Skin epidermis (tissue), 12 donors: ENCODE measurements at regions not wholly inside any gene's neighbourhood (a gene's known extent, or its start where the extent isn't known, plus 50 kb on each side); places are given as distances from the start of the nearest gene placed in this dataset.
"Not testable (repeated sequence)": the region's sequence is repeated elsewhere in the genome, so short reads cannot be mapped to it uniquely, and the experiment has no call there.

Source experiments
- H3K27ac ChIP-seq, 21 experiments: fragments of 200-600 bp; sonication (generic) in 11 of 21; one replicate each; pipeline ENCODE4 v1.5.0; 2020; ENCODE audit warnings: mild to moderate bottlenecking in 3 of 21, inconsistent platforms in 2 of 21, moderate library complexity in 2 of 21
- H3K4me3 ChIP-seq, 7 experiments: fragments of 200-600 bp; sonication (generic) in 2 of 7; one replicate each; pipeline ENCODE4 v1.5.0; 2020; ENCODE audit warnings: inconsistent platforms in 2 of 7, mild to moderate bottlenecking in 2 of 7, moderate library complexity in 1 of 7

DNA sequence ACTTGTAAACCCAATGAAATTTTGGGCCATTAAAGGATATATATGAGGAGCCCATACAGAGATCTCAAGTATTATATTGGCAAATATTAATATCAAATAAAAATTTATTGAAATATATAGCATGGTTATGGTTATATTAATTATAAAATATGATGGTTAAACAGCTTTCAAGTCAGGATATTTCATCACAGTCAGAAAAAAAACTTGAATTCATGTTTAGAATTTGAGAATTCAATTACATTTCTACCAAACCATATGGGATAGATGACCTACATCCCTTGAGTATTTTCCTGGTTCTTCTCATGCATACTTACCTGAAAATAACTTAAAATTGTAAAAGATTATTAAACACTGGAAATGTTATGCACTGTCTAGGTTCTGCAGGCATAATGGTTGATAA, 956.1 kb upstream of the EDIL3 start:
- no peak overlapping the region for H3K4me3 ChIP-seq
- no peak overlapping the region for H3K27ac ChIP-seq

DNA sequence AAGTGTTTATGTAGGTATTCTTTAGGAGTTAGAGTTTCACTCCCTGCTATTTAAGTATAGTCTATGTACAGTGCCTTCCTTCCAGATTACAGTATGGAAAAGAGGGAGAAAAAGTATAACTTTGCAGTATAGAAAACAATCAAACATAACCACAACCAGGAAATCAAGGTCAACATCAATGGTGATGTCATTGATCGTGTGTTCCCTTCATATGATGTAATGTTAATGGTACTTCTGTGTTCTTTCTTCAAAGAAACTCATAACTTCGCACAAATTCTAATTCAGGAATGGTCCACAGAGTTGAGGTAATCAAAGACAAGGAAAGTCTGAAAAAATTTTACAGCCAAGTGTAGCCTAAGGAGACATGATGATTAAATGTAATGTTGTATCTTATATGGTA, 961.1 kb upstream of the EDIL3 start:
- H3K27ac ChIP-seq, result no peak overlapping the region
- no peak overlapping the region for H3K4me3 ChIP-seq

DNA sequence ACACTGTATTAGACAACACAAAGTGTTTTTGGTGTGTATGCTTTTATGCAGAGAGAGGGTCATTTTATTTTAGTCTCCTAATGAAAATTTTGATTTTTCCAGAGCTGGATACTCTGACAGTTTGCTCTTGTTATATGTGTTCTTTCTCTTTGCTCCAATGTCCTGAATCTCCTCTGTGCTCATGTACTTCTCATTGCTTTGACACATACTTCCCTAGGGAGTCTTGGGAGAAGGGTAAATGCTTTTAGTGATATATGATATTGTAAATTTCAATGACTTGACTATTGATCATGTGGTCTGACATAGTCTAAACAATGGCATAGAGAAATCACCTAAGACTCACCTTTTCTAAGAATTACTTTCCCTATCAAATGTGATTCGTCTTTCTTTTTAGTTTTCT, 972.6 kb upstream of the EDIL3 start:
- H3K4me3 ChIP-seq, result no peak overlapping the region
- H3K27ac ChIP-seq, result no peak overlapping the region

DNA sequence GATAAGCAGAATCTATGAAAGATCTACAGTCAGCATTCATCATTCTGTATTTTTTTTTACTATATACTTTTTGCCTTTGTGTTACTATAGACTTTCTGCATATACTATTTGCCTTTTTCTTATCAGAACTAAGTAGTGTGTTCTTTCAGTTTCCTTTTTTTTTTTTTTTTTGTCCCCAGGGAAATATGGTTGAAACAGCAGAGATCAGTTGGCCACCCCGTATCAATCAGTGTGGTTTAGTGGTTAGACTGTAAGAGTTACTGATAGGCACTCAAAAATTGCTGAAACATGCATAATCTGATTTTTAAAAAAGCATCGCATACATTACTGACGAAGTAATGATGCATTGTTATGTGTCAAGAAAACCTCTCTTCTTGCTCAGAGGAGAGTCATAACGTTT, 990.8 kb upstream of the EDIL3 start:
- H3K27ac ChIP-seq, result no peak overlapping the region
- no peak overlapping the region for H3K4me3 ChIP-seq

DNA sequence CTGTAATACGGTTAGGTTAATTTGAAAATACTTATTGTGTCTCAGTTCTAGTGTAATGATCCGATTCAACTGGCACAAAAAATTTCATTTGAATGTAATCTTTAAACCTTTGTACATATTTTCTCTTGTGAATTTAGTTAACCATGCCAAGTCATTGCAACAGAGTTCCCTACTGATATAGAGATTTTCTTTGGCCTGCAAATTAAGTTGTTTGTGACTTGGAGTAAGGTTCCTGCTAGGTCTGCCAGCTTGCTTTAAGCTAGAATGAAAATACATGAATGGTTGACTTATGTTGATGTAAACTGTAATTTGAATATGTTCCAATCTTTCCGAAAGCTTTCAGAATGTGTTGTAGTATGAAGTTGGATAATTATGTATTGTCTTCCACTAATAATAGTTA, 1004.1 kb upstream of the EDIL3 start:
- H3K27ac ChIP-seq, result no peak overlapping the region
- no peak overlapping the region for H3K4me3 ChIP-seq

DNA sequence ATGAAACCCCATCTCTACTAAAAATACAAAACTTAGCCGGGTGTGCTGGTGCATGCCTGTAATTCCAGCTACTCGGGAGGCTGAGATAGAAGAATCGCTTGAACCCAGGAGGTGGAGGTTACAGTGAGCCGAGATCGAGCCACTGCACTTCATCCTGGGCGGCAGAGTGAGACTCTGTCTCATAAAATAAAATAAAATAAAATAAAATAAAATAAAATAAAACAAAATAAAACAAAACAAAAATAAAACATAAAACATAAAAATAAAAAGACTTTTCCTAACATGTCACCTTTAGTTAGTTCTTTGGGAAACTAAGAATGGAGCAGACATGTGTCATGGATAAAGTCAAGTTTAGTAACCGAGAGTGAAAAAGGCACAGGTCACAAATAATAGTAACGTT, 1007.6 kb upstream of the EDIL3 start:
- not testable (repeated sequence) for H3K27ac ChIP-seq, H3K4me3 ChIP-seq

DNA sequence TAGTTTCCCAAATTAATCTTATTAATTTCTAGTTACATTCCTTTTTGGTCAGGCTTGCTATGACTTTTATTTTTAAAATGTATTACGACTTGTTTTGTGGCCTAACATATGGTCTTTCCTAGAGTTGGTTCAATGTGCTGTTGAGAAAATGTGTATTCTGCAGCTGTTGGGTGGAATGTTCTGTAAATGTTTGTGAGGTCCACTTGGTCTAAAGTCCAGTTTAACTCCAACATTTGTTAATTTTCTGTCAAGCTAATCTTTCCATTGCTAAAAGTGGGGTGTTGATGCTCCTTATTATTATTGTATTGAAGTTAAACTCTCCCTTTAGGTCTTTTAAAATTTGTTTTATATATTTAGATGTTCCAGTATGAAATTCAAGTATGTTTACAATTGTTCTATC, 1010.8 kb upstream of the EDIL3 start:
- Histone ChIP-seq H3K27ac (no peak overlapping the region), H3K4me3 (no peak overlapping the region)

DNA sequence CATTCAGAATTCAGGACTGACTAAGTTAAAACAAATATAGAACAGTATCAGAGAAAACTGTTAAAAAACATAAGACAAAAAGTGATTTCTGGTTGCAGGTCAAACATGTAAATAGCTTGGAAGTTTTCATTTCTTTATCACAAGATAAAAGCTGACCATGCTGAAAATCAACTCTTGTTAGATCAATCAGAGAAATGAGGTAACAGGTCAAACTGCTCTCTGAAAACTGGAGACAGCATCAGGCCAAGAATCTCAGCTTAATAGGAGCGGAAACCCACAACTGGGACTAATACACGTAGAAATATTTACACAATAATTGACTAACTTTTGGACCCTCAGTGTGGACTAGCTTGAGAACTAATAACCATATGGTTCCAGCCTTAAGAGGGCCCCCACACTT, 1012.8 kb upstream of the EDIL3 start:
- Histone ChIP-seq H3K4me3 (no peak overlapping the region), H3K27ac (no peak overlapping the region)

DNA sequence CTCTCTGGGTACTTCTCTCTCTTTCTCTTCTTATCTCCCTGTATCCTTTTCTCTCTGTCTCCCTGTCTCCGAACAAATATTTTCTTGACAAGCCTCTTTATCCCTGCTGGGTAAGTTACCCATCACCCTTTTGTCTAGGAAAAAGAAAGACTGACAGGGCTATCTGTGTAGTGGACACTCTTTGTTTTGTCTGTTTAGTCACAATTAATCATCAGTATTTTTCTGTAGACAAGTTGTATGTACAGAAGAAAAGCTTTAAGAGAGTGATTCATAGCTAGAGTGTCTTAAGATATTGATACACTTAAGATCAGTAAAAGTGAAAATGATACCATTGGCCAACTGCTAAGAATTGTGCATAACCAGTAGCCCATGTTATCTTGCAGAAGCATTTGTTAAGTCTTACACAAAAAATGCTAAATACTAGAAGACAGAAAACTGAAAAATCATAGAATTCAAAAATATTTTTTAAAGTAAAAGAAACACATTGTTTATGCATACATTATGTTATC, 1043.8 kb upstream of the EDIL3 start:
- no peak overlapping the region for H3K27ac ChIP-seq
- no peak overlapping the region for H3K4me3 ChIP-seq

DNA sequence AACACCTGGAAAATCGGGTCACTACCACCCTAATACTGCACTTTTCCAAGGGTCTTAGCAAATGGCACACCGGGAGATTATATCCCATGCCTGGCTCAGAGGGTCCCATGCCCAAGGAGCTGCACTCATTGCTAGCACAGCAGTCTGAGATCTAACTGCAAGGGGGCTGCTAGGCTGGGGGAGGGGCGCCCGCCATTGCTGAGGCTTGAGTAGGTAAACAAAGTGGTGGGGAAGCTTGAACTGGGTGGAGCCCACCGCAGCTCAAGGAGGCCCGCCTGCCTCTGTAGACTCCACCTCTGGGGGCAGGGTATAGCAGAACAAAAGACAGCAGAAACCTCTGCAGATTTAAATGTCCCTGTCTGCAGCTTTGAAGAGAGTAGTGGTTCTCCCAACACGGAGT, 1047.0 kb upstream of the EDIL3 start:
- H3K4me3 ChIP-seq, result not testable (repeated sequence)

DNA sequence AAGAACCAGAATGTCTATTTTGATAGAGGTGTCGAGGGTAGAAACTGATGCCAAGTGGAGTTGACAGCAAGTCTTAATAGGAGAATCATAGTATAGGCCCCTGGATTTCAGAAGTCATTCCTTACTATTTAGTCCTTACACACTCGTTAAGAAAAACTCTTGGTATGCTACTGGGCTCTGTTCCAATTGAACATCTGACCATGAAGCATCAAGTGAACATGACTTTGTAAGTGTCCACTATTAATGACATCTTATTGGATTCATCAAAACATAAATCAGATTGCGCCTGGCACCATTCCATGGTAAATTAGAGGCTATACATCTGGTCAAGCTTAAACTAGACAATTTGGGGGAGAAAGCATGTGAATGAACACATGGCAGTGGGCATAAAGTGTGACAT, 1056.5 kb upstream of the EDIL3 start:
- Histone ChIP-seq H3K4me3 (no peak overlapping the region), H3K27ac (no peak overlapping the region)

More for the DNA sequence above, 1047.0 kb upstream of the EDIL3 start:
- H3K27ac ChIP-seq, result not testable (repeated sequence)

DNA sequence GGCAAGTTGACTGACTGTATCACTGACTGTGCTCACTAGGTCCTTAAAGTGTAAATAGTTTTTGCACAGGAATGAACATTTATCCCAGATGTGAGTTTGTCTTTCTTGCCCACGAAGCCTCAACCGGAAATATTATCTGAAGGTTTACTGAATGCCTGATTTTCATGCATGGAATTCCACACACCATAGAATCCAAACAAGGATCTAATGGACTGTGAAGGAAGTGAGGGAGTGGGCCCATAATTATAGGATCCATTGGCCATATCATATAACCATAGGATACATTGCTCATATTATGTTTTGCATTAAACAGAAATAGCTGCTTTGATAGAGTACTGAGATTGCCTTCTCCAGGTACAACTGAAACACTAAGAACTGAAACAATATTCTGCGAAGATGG, 1057.2 kb upstream of the EDIL3 start:
- Histone ChIP-seq H3K27ac (no peak overlapping the region), H3K4me3 (no peak overlapping the region)

DNA sequence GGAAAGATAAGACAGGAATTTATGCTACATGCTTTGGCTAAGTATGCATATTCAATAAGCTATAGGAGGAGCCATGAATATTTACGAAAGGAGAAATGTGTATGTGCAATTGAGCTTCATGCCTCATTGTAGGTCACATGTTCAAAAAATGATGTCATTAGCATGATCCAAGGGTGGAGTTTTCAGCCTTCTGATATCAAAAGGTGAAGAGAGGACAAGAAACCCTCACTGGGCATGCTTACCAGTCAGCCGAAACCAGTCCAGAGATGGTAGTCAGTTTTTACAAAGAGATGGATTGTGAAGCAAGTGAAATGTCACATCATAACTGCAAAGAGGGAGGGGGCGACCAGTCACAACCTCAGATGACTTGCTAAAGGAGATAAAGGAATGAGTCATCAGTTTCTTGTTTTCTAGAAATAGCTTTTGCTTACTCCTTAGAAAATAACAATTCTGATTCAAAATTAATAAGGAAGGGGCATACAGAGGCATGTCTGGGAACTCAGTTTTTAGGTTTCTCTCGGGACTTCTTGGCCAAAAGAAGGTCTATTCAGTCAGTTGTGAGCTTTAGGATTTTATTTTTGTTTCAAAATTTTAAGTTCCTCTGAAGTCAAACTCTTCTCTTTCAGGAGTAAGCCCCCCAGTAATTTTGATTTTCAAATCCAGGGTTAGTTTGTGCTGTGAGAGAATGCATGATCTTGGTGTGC, 1067.8 kb upstream of the EDIL3 start:
- Histone ChIP-seq H3K27ac (no peak overlapping the region), H3K4me3 (no peak overlapping the region)

DNA sequence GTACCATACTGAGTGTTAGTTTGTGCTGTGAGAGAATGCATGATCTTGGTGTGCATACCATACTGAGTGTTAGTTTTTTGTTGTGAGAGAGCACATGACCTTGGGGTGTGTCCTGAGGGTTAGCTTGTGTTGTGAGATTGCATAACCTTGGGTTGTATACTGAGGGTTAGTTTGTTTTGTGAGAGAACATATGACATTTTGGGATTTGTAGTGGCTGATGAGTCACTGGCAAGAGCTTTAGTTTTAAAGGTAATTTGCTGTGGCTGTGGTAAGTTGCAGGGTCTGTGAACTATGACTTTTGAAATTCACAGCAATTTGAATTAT, 1068.3 kb upstream of the EDIL3 start:
- Histone ChIP-seq H3K27ac (no peak overlapping the region), H3K4me3 (no peak overlapping the region)

DNA sequence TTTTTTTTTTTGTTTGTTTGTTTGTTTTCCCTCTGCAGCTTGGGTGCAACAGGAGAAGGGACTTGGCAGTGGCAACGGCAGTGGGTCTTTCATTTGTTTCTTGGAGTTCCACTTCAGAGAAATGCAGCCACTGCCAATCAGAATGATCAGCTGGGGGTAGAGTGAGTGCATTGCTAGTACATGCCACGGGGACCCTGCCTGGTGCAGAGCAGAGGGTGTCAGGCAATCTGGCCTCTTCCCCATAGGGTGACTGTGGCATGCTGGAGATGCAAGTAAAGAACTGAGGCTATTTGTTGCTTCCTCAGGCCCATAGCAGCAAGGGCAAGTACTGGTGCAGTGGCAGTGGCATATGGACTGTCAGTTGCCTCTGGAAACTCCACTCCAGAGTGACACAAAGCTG, 1073.6 kb upstream of the EDIL3 start:
- no peak overlapping the region for H3K27ac ChIP-seq
- no peak overlapping the region for H3K4me3 ChIP-seq

DNA sequence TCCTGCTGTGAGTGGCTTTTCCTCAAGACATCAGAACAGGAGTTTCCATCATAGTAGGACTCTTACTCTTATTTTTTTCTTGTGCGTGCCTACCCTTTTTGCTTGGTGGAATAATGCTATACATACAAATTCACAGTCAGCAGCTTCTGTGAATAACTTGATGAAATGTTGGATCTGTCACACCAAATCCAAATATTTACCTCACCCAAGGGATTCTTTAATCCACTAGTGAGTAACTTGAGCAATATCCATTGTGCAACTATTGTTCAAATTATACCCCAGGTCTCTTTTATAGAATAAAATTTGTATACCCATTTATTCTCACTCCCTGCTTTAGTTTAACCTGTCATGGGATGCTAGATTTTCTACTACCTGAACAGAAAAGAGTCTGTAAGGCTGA, 1078.3 kb upstream of the EDIL3 start:
- no peak overlapping the region for H3K4me3 ChIP-seq
- no peak overlapping the region for H3K27ac ChIP-seq

DNA sequence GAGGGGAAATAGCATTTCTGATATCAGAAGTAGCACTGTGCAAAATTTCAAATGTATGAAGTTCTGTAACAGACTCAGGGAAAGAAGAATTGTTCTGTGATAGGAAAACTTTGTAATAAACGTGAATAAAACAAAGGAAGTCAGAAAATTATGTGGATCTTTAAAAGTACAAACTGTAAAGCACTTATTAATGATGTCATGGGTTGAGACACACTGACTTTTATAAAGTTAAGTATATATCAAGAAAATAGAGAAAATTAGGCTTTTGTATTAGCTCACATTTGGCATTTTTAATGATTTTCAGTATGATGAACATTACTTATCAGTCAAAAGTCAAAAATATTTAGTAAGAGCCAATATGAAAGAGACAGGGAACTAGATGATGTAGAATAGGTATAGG, 1081.7 kb upstream of the EDIL3 start:
- H3K4me3 ChIP-seq, result no peak overlapping the region
- no peak overlapping the region for H3K27ac ChIP-seq

DNA sequence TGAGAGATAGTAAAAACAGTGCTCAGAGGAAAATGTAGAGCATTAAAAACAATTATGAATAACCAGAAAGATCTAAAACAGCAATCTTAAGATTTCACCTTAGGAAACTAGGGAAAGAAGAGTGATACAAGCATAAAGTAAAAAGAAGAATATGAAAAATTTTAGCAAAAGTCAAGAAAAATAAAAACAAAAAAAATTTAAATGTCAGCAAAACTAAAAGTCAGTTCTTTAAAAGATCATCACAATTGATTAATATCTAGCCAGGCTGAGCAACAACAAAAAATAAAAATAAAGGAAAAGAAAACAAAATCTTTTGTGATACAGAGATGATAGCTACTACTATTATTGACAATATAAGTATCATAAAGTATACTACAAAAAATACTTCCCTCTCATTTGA, 1088.1 kb upstream of the EDIL3 start:
- no peak overlapping the region for H3K27ac ChIP-seq

DNA sequence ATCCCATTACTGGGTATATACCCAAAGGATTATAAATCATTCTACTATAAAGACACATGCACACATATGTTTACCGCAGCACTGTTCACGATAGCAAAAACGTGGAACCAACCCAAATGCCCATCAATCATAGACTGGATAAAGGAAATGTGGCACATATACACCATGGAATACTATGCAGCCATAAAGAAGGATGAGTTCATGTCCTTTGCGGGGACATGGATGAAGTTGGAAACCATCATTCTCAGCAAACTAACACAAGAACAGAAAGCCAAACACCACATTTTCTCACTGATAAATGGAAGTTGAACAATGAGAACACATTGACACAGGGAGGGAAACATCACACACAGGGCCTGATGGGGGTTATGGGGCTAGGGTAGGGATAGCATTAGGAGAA, 1090.5 kb upstream of the EDIL3 start:
- not testable (repeated sequence) for H3K27ac ChIP-seq, H3K4me3 ChIP-seq

More for the DNA sequence above, 1088.1 kb upstream of the EDIL3 start:
- no peak overlapping the region for H3K4me3 ChIP-seq

DNA sequence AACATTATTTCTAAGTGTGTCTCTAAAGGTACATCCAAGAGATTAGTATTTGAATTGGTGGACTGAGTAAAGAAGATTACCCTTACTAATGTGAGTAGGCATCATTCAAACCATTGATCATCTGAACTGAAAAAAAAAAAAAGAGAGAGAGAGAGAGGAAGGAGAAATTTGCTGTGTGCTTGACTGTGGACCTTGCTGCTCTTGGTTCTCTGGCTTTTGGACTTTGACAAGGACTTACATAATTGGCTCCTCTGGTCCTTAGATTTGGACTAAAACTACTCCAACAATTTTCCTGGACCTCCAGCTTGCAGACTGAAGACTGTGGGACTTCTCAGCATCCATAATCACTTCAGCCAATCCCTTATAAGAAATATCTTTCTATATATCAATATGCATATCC, 1091.9 kb upstream of the EDIL3 start:
- Histone ChIP-seq H3K4me3 (no peak overlapping the region), H3K27ac (no peak overlapping the region)

DNA sequence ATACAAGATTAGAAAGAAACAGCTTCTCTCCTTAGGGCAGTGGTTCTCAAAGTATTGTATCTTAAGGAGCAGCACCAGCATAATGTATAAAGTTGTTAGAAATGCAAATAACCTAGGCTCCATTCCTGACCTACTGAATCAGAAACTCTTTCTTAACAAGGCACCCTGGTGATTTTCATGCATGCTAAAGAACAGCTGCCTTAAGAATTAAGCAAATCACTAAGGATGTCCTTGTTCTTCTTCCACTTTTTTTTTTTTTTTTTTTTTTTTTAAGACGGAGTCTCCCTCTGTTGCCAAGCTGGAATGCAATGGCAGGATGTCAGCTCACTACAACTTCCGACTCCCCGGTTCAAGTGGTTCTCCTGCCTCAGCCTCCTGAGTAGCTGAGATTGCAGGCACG, 1095.2 kb upstream of the EDIL3 start:
- Histone ChIP-seq H3K4me3 (no peak overlapping the region), H3K27ac (no peak overlapping the region)

DNA sequence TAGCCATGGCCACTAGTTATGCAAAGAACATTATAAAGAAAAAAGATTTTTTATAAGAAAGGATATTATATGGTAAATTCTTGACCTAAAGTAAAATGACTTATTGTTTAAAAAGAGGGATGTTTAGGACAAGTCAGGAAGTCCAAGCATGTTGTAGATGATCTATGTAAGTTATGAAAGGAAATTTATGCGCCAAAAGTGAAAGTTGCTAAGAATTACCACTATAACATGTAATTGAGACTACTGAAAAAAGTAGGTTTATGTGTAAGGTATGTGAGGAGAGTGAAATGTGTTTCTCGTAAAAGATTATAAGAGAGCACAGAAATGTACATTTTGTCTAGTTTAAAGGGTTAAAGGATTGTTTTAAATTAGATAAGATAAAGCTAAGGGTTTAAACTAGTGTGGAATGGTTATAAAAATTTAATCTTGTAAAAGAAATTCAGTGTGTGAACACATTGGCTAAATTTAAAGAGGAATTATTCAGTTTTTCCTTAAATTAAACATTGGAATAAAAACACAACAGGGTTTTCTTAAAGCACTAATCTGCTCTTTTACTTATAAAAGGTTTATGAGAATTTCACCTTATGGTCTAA, 1100.4 kb upstream of the EDIL3 start:
- H3K4me3 ChIP-seq, result no peak overlapping the region
- H3K27ac ChIP-seq, result no peak overlapping the region
